H1 (cell line): ENCODE measurements at regions not wholly inside any gene's neighbourhood (a gene's known extent, or its start where the extent isn't known, plus 50 kb on each side); places are given as distances from the start of the nearest gene placed in this dataset.
A peak's percentile ranks its signal among the peaks of the same experiment; 100 is the strongest.

ENCODE experiments used
- CTCF ChIA-PET: fragments of 300-600 bp; sonication (Branson Sonifier 250); formaldehyde crosslinking; loops from one replicate; lab custom pipeline; 2021; ENCODE audit not compliant: partially characterized antibody; lab: Charles Lee
- POLR2A ChIA-PET: fragments of 300-600 bp; sonication (Branson Sonifier 250); formaldehyde crosslinking; loops from one replicate; lab custom pipeline; 2021; ENCODE audit warnings: inconsistent platforms; ENCODE audit not compliant: partially characterized antibody; lab: Charles Lee
- DNase-seq, 2 experiments: peaks; one replicate each; pipeline versions ENCODE4 v3.0.0 to v3.0.0-alpha.2; 2010 to 2022; ENCODE audit warnings: low spot score in 2 of 2, low read depth in 1 of 2, mixed read lengths in 1 of 2
- FAIRE-seq: peaks from 2 replicates; lab custom pipeline; 2011; peaks lifted over from hg19 to GRCh38; lab: Jason Lieb, UNC
- H2AFZ ChIP-seq: 2 replicates; pipeline ENCODE4 v1.8.1; 2012; ENCODE audit warnings: low read length, inconsistent platforms
- H2AK5ac ChIP-seq: 2 replicates; pipeline ENCODE4 v1.6.1; 2013; ENCODE audit warnings: low read depth, low read length
- H2BK120ac ChIP-seq: replicated peaks from 2 replicates; pipeline ENCODE3; 2013; ENCODE audit warnings: low read depth, low read length, inconsistent platforms
- H2BK12ac ChIP-seq: 2 replicates; pipeline ENCODE4 v1.6.1; 2013; ENCODE audit warnings: low read depth, low read length
- H2BK15ac ChIP-seq: 2 replicates; pipeline ENCODE4 v1.6.1; 2013; ENCODE audit warnings: low read length
- H2BK20ac ChIP-seq: 2 replicates; pipeline ENCODE4 v1.6.1; 2013; ENCODE audit warnings: low read length
- H2BK5ac ChIP-seq: 2 replicates; pipeline ENCODE4 v1.6.1; 2013; ENCODE audit warnings: low read depth, low read length
- H3K14ac ChIP-seq: 2 replicates; pipeline ENCODE4 v1.6.1; 2013; ENCODE audit warnings: inconsistent platforms; ENCODE audit not compliant: insufficient read length
- H3K18ac ChIP-seq: 2 replicates; pipeline ENCODE4 v1.6.1; 2013; ENCODE audit warnings: low read length; ENCODE audit errors: extremely low read depth
- H3K23ac ChIP-seq: 2 replicates; pipeline ENCODE4 v1.6.1; 2013; ENCODE audit warnings: inconsistent platforms; ENCODE audit not compliant: insufficient read length
- H3K23me2 ChIP-seq: 2 replicates; pipeline ENCODE4 v1.6.1; 2013; ENCODE audit warnings: low read depth, low read length
- H3K27ac ChIP-seq: 2 replicates; pipeline ENCODE4 v1.6.1; 2011; ENCODE audit warnings: low read depth, low read length, inconsistent platforms
- H3K27me3 ChIP-seq, 4 experiments: replicated peaks in 1 of 4; 1 replicate in 1 of 4; 2 replicates in 3 of 4; pipeline versions ENCODE4 v1.6.1 to v1.8.1; 2011 to 2013; ENCODE audit warnings: low read length in 3 of 4, mild to moderate bottlenecking in 3 of 4, inconsistent platforms in 2 of 4, mixed read lengths in 2 of 4, moderate library complexity in 1 of 4; ENCODE audit not compliant: control insufficient read depth in 3 of 4, insufficient read depth in 3 of 4; ENCODE audit errors: extremely low read depth in 1 of 4
- H3K36me3 ChIP-seq, 4 experiments: 2 replicates each; pipeline versions ENCODE4 v1.6.1 to v1.8.1; 2011 to 2013; ENCODE audit warnings: mild to moderate bottlenecking in 4 of 4, low read length in 3 of 4, moderate library complexity in 2 of 4, control low read depth in 1 of 4, inconsistent platforms in 1 of 4; ENCODE audit not compliant: insufficient read depth in 4 of 4, control insufficient read depth in 2 of 4
- H3K4ac ChIP-seq: replicated peaks from 2 replicates; pipeline ENCODE3; 2013; ENCODE audit warnings: low read length, low read depth, mixed read lengths, inconsistent platforms; ENCODE audit not compliant: insufficient read length
- H3K4me1 ChIP-seq, 4 experiments: replicated peaks in 1 of 4; 1 replicate in 1 of 4; 2 replicates in 3 of 4; pipeline versions ENCODE4 v1.6.1 to v1.8.1; 2011 to 2013; ENCODE audit warnings: low read length in 3 of 4, inconsistent platforms in 2 of 4, mixed read lengths in 1 of 4; ENCODE audit not compliant: insufficient read depth in 4 of 4, control insufficient read depth in 3 of 4
- H3K4me2 ChIP-seq, 2 experiments: 2 replicates each; pipeline versions ENCODE4 v1.6.1 to v1.8.1; 2011 to 2013; ENCODE audit warnings: low read depth in 2 of 2, low read length in 2 of 2, control low read depth in 1 of 2, inconsistent platforms in 1 of 2, mild to moderate bottlenecking in 1 of 2; ENCODE audit not compliant: insufficient read depth in 1 of 2
- H3K4me3 ChIP-seq, 4 experiments: fragments of 200-600, 300-600 bp in 1 of 4; sonication (generic), shearing (Covaris generic), sonication (Bioruptor Twin) in 1 of 4; 2 replicates each; pipeline versions ENCODE4 v1.5.1 to v1.8.1; 2011 to 2016; ENCODE audit warnings: low read length in 4 of 4, low read depth in 3 of 4, control low read depth in 2 of 4, inconsistent platforms in 2 of 4, mild to moderate bottlenecking in 2 of 4, mixed read lengths in 1 of 4, moderate library complexity in 1 of 4; ENCODE audit not compliant: insufficient read depth in 2 of 4; ENCODE audit errors: extremely low read depth in 1 of 4
- H3K56ac ChIP-seq: replicated peaks from 2 replicates; pipeline ENCODE3; 2013; ENCODE audit warnings: low read depth, mild to moderate bottlenecking, mixed read lengths, low read length, inconsistent platforms; ENCODE audit not compliant: insufficient read length
- H3K79me1 ChIP-seq: 2 replicates; pipeline ENCODE4 v1.6.1; 2013; ENCODE audit warnings: low read depth, low read length, control low read depth
- H3K79me2 ChIP-seq, 2 experiments: 2 replicates each; pipeline versions ENCODE4 v1.6.1 to v1.8.1; 2012 to 2013; ENCODE audit warnings: low read length in 2 of 2, mild to moderate bottlenecking in 2 of 2, inconsistent platforms in 1 of 2; ENCODE audit not compliant: insufficient read depth in 2 of 2, control insufficient read depth in 1 of 2
- H3K9ac ChIP-seq, 4 experiments: replicated peaks in 1 of 4; 1 replicate in 1 of 4; 2 replicates in 3 of 4; pipeline versions ENCODE4 v1.6.1 to v1.8.1; 2011 to 2013; ENCODE audit warnings: low read depth in 3 of 4, low read length in 3 of 4, control low read depth in 2 of 4, mild to moderate bottlenecking in 2 of 4, moderate library complexity in 2 of 4, inconsistent platforms in 1 of 4; ENCODE audit errors: extremely low read depth in 1 of 4
- H3K9me3 ChIP-seq, 2 experiments: 2 replicates each; pipeline versions ENCODE4 v1.6.1 to v1.8.1; 2012 to 2013; ENCODE audit warnings: mild to moderate bottlenecking in 2 of 2, moderate library complexity in 2 of 2, control low read depth in 1 of 2, inconsistent platforms in 1 of 2, low read depth in 1 of 2, low read length in 1 of 2, mixed read lengths in 1 of 2; ENCODE audit not compliant: insufficient read depth in 2 of 2
- H4K20me1 ChIP-seq, 2 experiments: replicated peaks in 1 of 2; 2 replicates each; pipeline versions ENCODE3 to v1.8.1; 2011 to 2013; ENCODE audit warnings: inconsistent platforms in 2 of 2, low read length in 2 of 2, mild to moderate bottlenecking in 1 of 2; ENCODE audit not compliant: insufficient read depth in 2 of 2, control insufficient read depth in 1 of 2
- H4K5ac ChIP-seq: 2 replicates; pipeline ENCODE4 v1.6.1; 2013; ENCODE audit warnings: low read length, low read depth, mixed read lengths, inconsistent platforms; ENCODE audit not compliant: insufficient read length
- H4K8ac ChIP-seq: 2 replicates; pipeline ENCODE4 v1.8.0; 2013; ENCODE audit warnings: mild to moderate bottlenecking, moderate library complexity, low read length, inconsistent platforms; ENCODE audit not compliant: insufficient read depth; ENCODE audit errors: extremely low read depth
- H4K91ac ChIP-seq: replicated peaks from 2 replicates; pipeline ENCODE3; 2013; ENCODE audit warnings: low read length, mixed read lengths, inconsistent platforms; ENCODE audit not compliant: insufficient read length
- ASH2L ChIP-seq: fragments of 200-600, 300-600 bp; sonication (generic); IDR thresholded peaks from one replicate; pipeline ENCODE4 v1.7.1; 2017; ENCODE audit warnings: low read length
- ATF3 ChIP-seq: IDR thresholded peaks from 2 replicates; pipeline ENCODE4 v1.6.1; 2011; ENCODE audit warnings: low read depth, mild to moderate bottlenecking, low read length; ENCODE audit not compliant: insufficient read depth
- CEBPB ChIP-seq: IDR thresholded peaks from 2 replicates; pipeline ENCODE4 v1.6.1; 2012; ENCODE audit warnings: low read depth, low read length
- E2F6 ChIP-seq: IDR thresholded peaks from 2 replicates; pipeline ENCODE4 v1.6.1; 2012; ENCODE audit warnings: inconsistent platforms
- GABPA ChIP-seq: IDR thresholded peaks from 2 replicates; pipeline ENCODE4 v1.6.1; 2011; ENCODE audit warnings: mild to moderate bottlenecking, low read length, moderate library complexity, borderline replicate concordance; ENCODE audit not compliant: insufficient read depth
- MAX ChIP-seq: IDR thresholded peaks from 2 replicates; pipeline ENCODE4 v1.6.1; 2012; ENCODE audit warnings: inconsistent platforms
- RXRA ChIP-seq: IDR thresholded peaks from 2 replicates; pipeline ENCODE4 v1.6.1; 2011; ENCODE audit warnings: low read depth, mild to moderate bottlenecking, low read length, moderate library complexity; ENCODE audit not compliant: insufficient read depth
- TEAD4 ChIP-seq: IDR thresholded peaks from 2 replicates; pipeline ENCODE4 v1.6.1; 2012; ENCODE audit warnings: low read depth, low read length, inconsistent platforms, mixed read lengths
- WGBS, 2 experiments: shearing (Covaris generic) in 1 of 2; methylation state at CpG; one replicate each; pipeline versions ENCODE4 v1.1.6 to v1.1.7; 2013 to 2015; ENCODE audit warnings: low lambda C conversion rate in 2 of 2, mixed read lengths in 2 of 2, inconsistent platforms in 1 of 2, low coverage in 1 of 2, missing lambda C conversion rate in 1 of 2; ENCODE audit not compliant: insufficient replicate concordance in 2 of 2, insufficient coverage in 1 of 2, insufficient read length in 1 of 2; ENCODE audit errors: extremely low coverage in 1 of 2, missing lambda C conversion rate in 1 of 2; 5-methylcytosine and 5-hydroxymethylcytosine counted together

DNA sequence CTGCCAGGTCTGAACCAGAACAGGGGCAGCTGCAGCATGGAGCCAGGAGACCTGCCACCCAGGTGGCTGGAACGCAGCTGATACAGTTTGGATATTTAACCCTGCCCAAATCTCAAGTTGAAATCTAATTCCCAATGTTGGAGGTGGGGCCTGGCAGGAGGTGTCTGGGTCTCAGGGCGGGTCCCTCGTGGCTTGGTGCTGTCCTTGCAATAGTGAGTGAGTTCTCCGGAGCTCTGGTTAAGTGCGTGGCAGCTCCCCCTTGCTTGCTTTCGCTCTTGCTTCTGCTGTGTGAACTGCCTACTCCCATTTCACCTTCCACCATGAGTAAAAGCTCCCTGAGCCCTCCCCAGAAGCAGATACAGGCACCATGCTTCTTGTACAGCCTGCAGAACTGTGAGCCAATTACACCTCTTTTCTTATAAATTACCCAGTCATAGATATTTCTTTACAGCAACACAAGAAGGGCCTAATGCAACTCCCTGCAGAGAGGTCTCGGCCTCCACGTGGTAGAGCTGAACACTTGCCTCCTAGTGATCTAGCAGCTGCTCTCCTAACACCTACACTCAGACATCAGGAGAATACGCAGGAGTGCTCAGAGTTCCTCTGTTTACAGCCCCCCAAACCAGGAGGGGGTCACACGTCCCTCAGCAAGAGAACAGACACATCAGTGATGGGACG, 203.7 kb downstream of the CTTN start:
- H3K4me2 ChIP-seq = peak overlapping the region in 1 of 2 experiments; percentile 10; a peak in 1 of 4 replicates
- no peak overlapping the region for H3K14ac ChIP-seq
- no peak overlapping the region for H4K91ac ChIP-seq
- no peak overlapping the region for H3K9ac ChIP-seq
- H2BK20ac ChIP-seq = no peak overlapping the region
- H2BK120ac ChIP-seq = no peak overlapping the region
- no peak overlapping the region for H2BK5ac ChIP-seq
- H3K27ac ChIP-seq = no peak overlapping the region; the same call in 1 of the 2 replicates
- ChIA-PET CTCF (interaction anchor here (0.8 to 3.2 kb wide), 9 partner anchors 9 to 154 kb away, joined by 3 to 11 read pairs (median 4); no protein-coding TSS in a partner anchor), POLR2A (interaction anchor here (1.2 kb wide), 1 partner anchor 57 kb away, joined by 3 read pairs; no protein-coding TSS in a partner anchor)
- no peaks in the 10 kb centered on the region for H3K23me2 ChIP-seq
- H2BK12ac ChIP-seq = no peak overlapping the region
- peaks cover 0 to 9% (median 4%) of the 10 kb centered on the region in 4 experiments; a peak in 5 of 7 replicates for H3K4me1 ChIP-seq
- H2AFZ ChIP-seq = no peak overlapping the region
- DNase-seq (no peak), FAIRE-seq (no peak)
- no peaks in the 10 kb centered on the region for H3K27me3 ChIP-seq
- 79% methylated on average over 11 of the region's 11 CpGs; no CpG with 5 or more reads in 1 of the 2 experiments for WGBS, 2 experiments
- H3K36me3 ChIP-seq = no peaks in the 10 kb centered on the region
- peaks cover 1 to 11% of the 10 kb centered on the region in 2 experiments for H4K20me1 ChIP-seq
- no peaks in the 10 kb centered on the region; the same call in 1 of the 2 replicates for H3K79me1 ChIP-seq
- no peak overlapping the region for H3K4me3 ChIP-seq
- H2BK15ac ChIP-seq = no peak overlapping the region
- H3K56ac ChIP-seq = no peak overlapping the region
- no peak overlapping the region for H4K5ac ChIP-seq
- no peak overlapping the region for H2AK5ac ChIP-seq
- H4K8ac ChIP-seq = no peak overlapping the region
- no peak overlapping the region for H3K4ac ChIP-seq
- H3K18ac ChIP-seq = no peak overlapping the region
- no peak overlapping the region for H3K23ac ChIP-seq
- no peaks in the 10 kb centered on the region for H3K9me3 ChIP-seq
- no peaks in the 10 kb centered on the region; a peak in 1 of 4 replicates for H3K79me2 ChIP-seq
- no peak for TF ChIP-seq MAX
- no peak for TF ChIP-seq GABPA
- TF ChIP-seq TEAD4 = no peak
- TF ChIP-seq CEBPB = no peak
- no peak for TF ChIP-seq RXRA
- TF ChIP-seq ATF3 = no peak
- no peak for TF ChIP-seq E2F6
- no peak for TF ChIP-seq ASH2L
